Tibial artery (tissue), 4 donors: ENCODE measurements at regions not wholly inside any gene's neighbourhood (a gene's known extent, or its start where the extent isn't known, plus 50 kb on each side); places are given as distances from the start of the nearest gene placed in this dataset.

Experiments used
- DNase-seq, 2 donors: peaks; one replicate each; pipeline ENCODE4 v3.0.0-alpha.2; 2019
- H3K27ac ChIP-seq, 2 donors: fragments of 200-600 bp; sonication (generic) in 1 of 2; 1 replicate in 1 of 2; 2 replicates in 1 of 2; pipeline ENCODE4 v1.5.1; 2018 to 2019; ENCODE audit warnings: mild to moderate bottlenecking in 1 of 2
- H3K27me3 ChIP-seq, 2 donors: fragments of 200-600 bp; sonication (generic) in 1 of 2; one replicate each; pipeline versions ENCODE4 v1.5.1 to v1.6.0; 2016 to 2019
- H3K36me3 ChIP-seq, 3 donors: fragments of 200-600 bp; sonication (generic) in 2 of 3; one replicate each; pipeline ENCODE4 v1.5.1; 2016 to 2019; ENCODE audit warnings: mild to moderate bottlenecking in 2 of 3
- H3K4me1 ChIP-seq, 4 donors: fragments of 200-600 bp; sonication (generic) in 2 of 4; 1 replicate in 3 of 4; 2 replicates in 1 of 4; pipeline ENCODE4 v1.5.1; 2016 to 2019
- H3K4me3 ChIP-seq, 2 donors: fragments of 200-600 bp; sonication (generic) in 1 of 2; 1 replicate in 1 of 2; 2 replicates in 1 of 2; pipeline ENCODE4 v1.5.1; 2018 to 2019; ENCODE audit warnings: mild to moderate bottlenecking in 2 of 2
- H3K9me3 ChIP-seq, 3 donors: fragments of 200-600 bp; sonication (generic) in 1 of 3; one replicate each; pipeline ENCODE4 v1.5.1; 2016 to 2019
- CTCF ChIP-seq, 2 experiments: fragments of 200-600 bp in 1 of 2; fragments of 450-650 bp in 1 of 2; IDR thresholded peaks; one replicate each; pipeline ENCODE4 v1.5.1; 2017 to 2019; ENCODE audit warnings: antibody characterized with exemption in 2 of 2, mild to moderate bottlenecking in 1 of 2, moderate library complexity in 1 of 2
- intact Hi-C: fragments of 100-400 bp; cut with DNase I; formaldehyde crosslinking; loops from one replicate; pipeline ENCODE4 v1.15.0; 2023; ENCODE audit warnings: low total_unique reads

GRCh38 chr3:115245438-115245837, 98.3 kb upstream of the ZBTB20 start:
- Histone ChIP-seq H3K9me3 (no peaks in the 10 kb centered on the region), H3K27me3 (no peaks in the 10 kb centered on the region), H3K4me3 (no peak overlapping the region), H3K27ac (no peak overlapping the region), H3K36me3 (no peaks in the 10 kb centered on the region), H3K4me1 (peaks cover 0 to 23% (median 3%) of the 10 kb centered on the region in 4 donors)
- intact Hi-C loops: no loop called here
- no peak for TF ChIP-seq CTCF (IDR thresholded peaks at IDR 0.05)
- DNase-seq: peak in 1 of 2 donors; percentile 22

- no peaks in the 10 kb centered on the region for H3K9me3 ChIP-seq
- DNase-seq: no peak
- intact Hi-C loops: no loop called here
Measured at GRCh38 chr3:115245899-115246298, 98.8 kb upstream of the ZBTB20 start.

GRCh38 chr3:115246461-115247020, 99.5 kb upstream of the ZBTB20 start:
- Histone ChIP-seq H3K27ac (peak overlapping the region in 1 of 2 donors; percentile 30), H3K36me3 (no peaks in the 10 kb centered on the region), H3K9me3 (no peaks in the 10 kb centered on the region), H3K4me1 (peaks cover 0 to 23% (median 3%) of the 10 kb centered on the region in 4 donors), H3K4me3 (no peak overlapping the region), H3K27me3 (no peaks in the 10 kb centered on the region)
- intact Hi-C loops: no loop called here
- no peak for DNase-seq
- TF ChIP-seq CTCF (IDR thresholded peaks at IDR 0.05): no peak

More at GRCh38 chr3:115245899-115246298, 98.8 kb upstream of the ZBTB20 start:
- Histone ChIP-seq H3K36me3 (no peaks in the 10 kb centered on the region), H3K4me1 (peaks cover 0 to 23% (median 3%) of the 10 kb centered on the region in 4 donors), H3K27me3 (no peaks in the 10 kb centered on the region), H3K27ac (peak overlapping the region in 1 of 2 donors; percentile 30), H3K4me3 (no peak overlapping the region)
- no peak for TF ChIP-seq CTCF (IDR thresholded peaks at IDR 0.05)

- intact Hi-C loops: no loop called here
- TF ChIP-seq CTCF (IDR thresholded peaks at IDR 0.05): no peak
- Histone ChIP-seq H3K27me3 (no peaks in the 10 kb centered on the region), H3K36me3 (no peaks in the 10 kb centered on the region), H3K27ac (no peak overlapping the region), H3K9me3 (no peaks in the 10 kb centered on the region), H3K4me3 (no peak overlapping the region), H3K4me1 (peaks cover 0 to 23% (median 0%) of the 10 kb centered on the region in 4 donors)
- DNase-seq: no peak
Measured at GRCh38 chr3:115248274-115248673, 101.2 kb upstream of the ZBTB20 start.

- no peak for TF ChIP-seq CTCF (IDR thresholded peaks at IDR 0.05)
- intact Hi-C loops: no loop called here
- Histone ChIP-seq H3K27me3 (no peaks in the 10 kb centered on the region), H3K36me3 (no peaks in the 10 kb centered on the region), H3K4me3 (no peak overlapping the region), H3K4me1 (peaks cover 0 to 8% (median 0%) of the 10 kb centered on the region in 4 donors), H3K27ac (no peak overlapping the region), H3K9me3 (no peaks in the 10 kb centered on the region)
- no peak for DNase-seq
Measured at GRCh38 chr3:115251509-115251908, 104.4 kb upstream of the ZBTB20 start.
